Activated CD4-positive, alpha-beta T cell treated with anti-CD3 and anti-CD28 coated beads for 36 hours (primary cell): ENCODE measurements at regions not wholly inside any gene's neighbourhood (a gene's known extent, or its start where the extent isn't known, plus 50 kb on each side); places are given as distances from the start of the nearest gene placed in this dataset.
"Not testable (repeated sequence)": the region's sequence is repeated elsewhere in the genome, so short reads cannot be mapped to it uniquely, and the experiment has no call there.

ENCODE experiments used
- ATAC-seq: fragments of 200-7000 bp; cut with Tn5 transposase; one replicate; pipeline ENCODE4 v1.10.0; 2021; ENCODE audit warnings: mild to moderate bottlenecking, moderate library complexity
- CTCF ChIA-PET: fragments of 350-600 bp; sonication (Branson Sonifier 250); formaldehyde crosslinking; loops from one replicate; lab custom pipeline; 2021; ENCODE audit warnings: antibody characterized with exemption; lab: Charles Lee
- POLR2A ChIA-PET: fragments of 350-600 bp; sonication (Branson Sonifier 250); formaldehyde crosslinking; loops from one replicate; lab custom pipeline; 2021; ENCODE audit warnings: antibody characterized with exemption, inconsistent platforms; lab: Charles Lee
- DNase-seq: peaks from one replicate; pipeline ENCODE4 v3.0.0-alpha.2; 2020
- H3K27ac Mint-ChIP-seq: one replicate; pipeline ENCODE4 v1.8.0; 2021; ENCODE audit warnings: mixed read lengths
- H3K27me3 Mint-ChIP-seq: one replicate; pipeline ENCODE4 v1.8.0; 2021; ENCODE audit warnings: mixed read lengths
- H3K36me3 Mint-ChIP-seq: one replicate; pipeline ENCODE4 v1.8.0; 2021; ENCODE audit warnings: low read depth, mixed read lengths
- H3K4me1 Mint-ChIP-seq: one replicate; pipeline ENCODE4 v1.8.0; 2021; ENCODE audit warnings: mixed read lengths
- H3K4me3 Mint-ChIP-seq: one replicate; pipeline ENCODE4 v1.8.0; 2021; ENCODE audit warnings: mild to moderate bottlenecking, moderate library complexity, mixed read lengths
- H3K9me3 Mint-ChIP-seq: one replicate; pipeline ENCODE4 v1.8.0; 2021; ENCODE audit warnings: low read depth, mixed read lengths
- intact Hi-C, 2 experiments: fragments of 100-400 bp; cut with DNase I in 1 of 2; cut with micrococcal nuclease in 1 of 2; formaldehyde crosslinking; loops; one replicate each; pipeline versions ENCODE4 v1.14.2 to v1.15.1; 2022 to 2024; cut with DNase I, micrococcal nuclease

DNA sequence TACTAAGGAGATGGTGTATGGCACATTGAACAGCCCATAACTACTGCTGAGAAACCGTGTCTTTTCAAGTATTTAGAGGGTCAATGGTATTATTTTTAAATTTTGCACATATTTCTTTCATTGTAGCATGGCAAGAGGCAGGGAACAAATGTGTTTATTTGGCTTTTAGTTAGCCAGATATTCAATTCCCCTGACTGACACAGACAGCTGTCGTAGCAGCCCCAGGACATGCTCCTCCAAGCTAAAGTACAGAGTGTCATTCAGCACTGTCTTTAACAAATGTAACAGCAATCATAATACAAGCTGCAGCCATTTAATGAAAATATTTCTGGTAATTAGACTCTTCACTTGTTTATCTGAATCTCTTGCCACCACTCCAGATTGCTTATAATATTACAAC, 687.1 kb downstream of the KLHL13 start:
- ChIA-PET CTCF (no interaction called here), POLR2A (no interaction called here)
- intact Hi-C loops: no loop called here
- Mint-ChIP-seq H3K27me3 (no peaks in the 10 kb centered on the region), H3K4me1 (no peaks in the 10 kb centered on the region), H3K27ac (no peak overlapping the region), H3K36me3 (no peaks in the 10 kb centered on the region), H3K4me3 (no peak overlapping the region), H3K9me3 (no peaks in the 10 kb centered on the region)
- DNase-seq (no peak), ATAC-seq (no peak)

DNA sequence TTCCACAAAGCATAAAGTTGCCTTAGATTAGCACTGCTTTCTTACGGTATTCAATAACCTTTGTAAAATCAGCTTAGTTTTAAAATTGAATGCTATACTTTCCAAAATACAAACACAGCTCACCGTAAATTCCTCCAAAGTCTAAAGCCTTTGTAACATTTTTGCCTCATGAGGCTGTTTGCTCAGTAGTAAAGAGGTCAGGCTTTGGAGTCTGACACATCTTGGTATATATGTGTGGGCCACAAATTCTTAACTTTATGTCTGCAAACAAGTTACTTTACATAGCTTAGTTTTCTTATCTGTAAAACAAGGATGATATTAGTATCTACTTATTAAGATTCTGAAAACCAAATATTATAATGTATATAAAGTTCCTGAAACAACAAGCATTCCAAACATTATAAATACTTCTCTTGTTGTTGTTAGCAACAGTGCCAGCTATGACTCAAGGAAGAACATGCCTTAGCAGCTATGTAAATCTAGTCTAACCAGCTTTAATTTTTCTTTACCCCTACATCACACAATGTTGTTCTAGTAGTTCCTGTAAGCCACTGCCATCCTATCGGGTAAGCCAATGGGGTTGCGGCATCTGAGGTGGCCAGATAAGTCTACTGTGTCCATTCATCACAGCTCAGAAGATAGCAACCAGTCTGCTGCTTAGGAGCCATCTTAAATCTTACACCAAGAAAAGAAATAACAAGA, 709.0 kb downstream of the KLHL13 start:
- no peak overlapping the region for H3K27ac Mint-ChIP-seq
- POLR2A ChIA-PET: no interaction called here
- intact Hi-C loops: no loop called here
- no peaks in the 10 kb centered on the region for H3K4me1 Mint-ChIP-seq
- no peaks in the 10 kb centered on the region for H3K27me3 Mint-ChIP-seq
- no peaks in the 10 kb centered on the region for H3K36me3 Mint-ChIP-seq
- ATAC-seq: no peak
- no peaks in the 10 kb centered on the region for H3K9me3 Mint-ChIP-seq
- H3K4me3 Mint-ChIP-seq: no peak overlapping the region
- CTCF ChIA-PET: no interaction called here
- no peak for DNase-seq

DNA sequence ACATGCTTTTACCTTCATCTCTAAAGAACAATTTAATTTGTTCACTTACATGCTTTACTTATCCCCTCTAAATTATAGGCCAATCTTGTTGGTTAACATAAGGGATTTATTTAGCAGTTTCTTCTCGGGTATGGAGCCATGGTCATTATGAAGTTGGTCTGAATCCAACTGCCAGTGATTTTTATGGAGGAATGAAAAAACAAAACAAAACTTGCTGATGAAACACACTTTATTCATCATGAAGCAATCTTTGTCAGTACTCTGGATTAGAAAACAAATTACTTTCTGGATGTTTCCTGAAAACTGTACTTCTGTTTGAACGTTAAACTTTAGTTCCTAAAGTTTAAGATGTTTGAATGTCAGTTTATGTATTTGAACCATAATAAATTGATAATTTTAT, 715.8 kb downstream of the KLHL13 start:
- no peaks in the 10 kb centered on the region for H3K27me3 Mint-ChIP-seq
- H3K4me3 Mint-ChIP-seq: no peak overlapping the region
- no peaks in the 10 kb centered on the region for H3K36me3 Mint-ChIP-seq
- POLR2A ChIA-PET: no interaction called here
- no peaks in the 10 kb centered on the region for H3K4me1 Mint-ChIP-seq
- CTCF ChIA-PET: no interaction called here
- DNase-seq (no peak), ATAC-seq (no peak)
- intact Hi-C loops: no loop called here
- H3K27ac Mint-ChIP-seq: no peak overlapping the region
- H3K9me3 Mint-ChIP-seq: no peaks in the 10 kb centered on the region

DNA sequence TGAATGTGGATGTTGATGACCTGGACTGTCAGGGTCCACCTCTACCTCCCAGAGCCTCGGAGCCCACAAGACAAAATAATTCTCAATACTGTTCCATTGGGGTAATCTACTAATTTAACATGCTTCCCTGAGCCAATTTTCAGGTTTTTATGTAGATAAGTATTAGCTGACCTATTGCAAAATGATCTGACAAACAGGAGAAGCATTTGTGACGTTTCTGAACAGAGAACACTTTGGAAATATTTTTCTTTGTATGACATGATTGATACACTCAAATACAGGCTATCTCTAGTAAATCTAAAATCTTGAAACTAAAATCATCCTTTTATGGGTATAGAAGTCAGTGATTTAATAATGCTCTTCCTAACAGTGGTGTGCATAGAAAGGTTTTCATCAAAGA, 716.6 kb downstream of the KLHL13 start:
- DNase-seq (no peak), ATAC-seq (no peak)
- H3K36me3 Mint-ChIP-seq: no peaks in the 10 kb centered on the region
- no peaks in the 10 kb centered on the region for H3K27me3 Mint-ChIP-seq
- no peak overlapping the region for H3K27ac Mint-ChIP-seq
- CTCF ChIA-PET: no interaction called here
- POLR2A ChIA-PET: no interaction called here
- intact Hi-C loops: no loop called here
- H3K4me3 Mint-ChIP-seq: no peak overlapping the region
- no peaks in the 10 kb centered on the region for H3K4me1 Mint-ChIP-seq
- no peaks in the 10 kb centered on the region for H3K9me3 Mint-ChIP-seq

DNA sequence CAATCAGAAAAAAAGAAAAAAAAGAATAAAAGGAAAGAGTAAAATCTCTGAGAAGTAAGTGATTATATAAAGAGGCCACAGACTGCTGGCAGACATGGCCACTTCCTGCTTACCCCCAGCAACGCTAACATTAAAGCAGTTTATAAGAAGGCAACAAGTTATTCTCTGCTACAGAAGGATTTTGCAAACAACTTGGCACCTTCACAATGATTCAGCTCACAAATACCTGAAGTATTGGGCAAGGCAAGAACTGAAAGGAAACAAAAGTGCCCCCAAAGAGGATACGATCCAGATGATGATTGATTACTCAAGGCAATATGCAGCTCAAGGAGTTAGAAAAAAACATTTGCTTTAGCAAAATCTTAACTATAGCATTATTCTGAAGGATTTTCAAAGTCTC, 718.8 kb downstream of the KLHL13 start:
- POLR2A ChIA-PET: no interaction called here
- Mint-ChIP-seq H3K4me1 (no peaks in the 10 kb centered on the region), H3K4me3 (no peak overlapping the region), H3K27ac (no peak overlapping the region), H3K9me3 (no peaks in the 10 kb centered on the region), H3K27me3 (no peaks in the 10 kb centered on the region), H3K36me3 (no peaks in the 10 kb centered on the region)
- intact Hi-C loops: no loop called here
- DNase-seq (no peak), ATAC-seq (no peak)
- CTCF ChIA-PET: no interaction called here

DNA sequence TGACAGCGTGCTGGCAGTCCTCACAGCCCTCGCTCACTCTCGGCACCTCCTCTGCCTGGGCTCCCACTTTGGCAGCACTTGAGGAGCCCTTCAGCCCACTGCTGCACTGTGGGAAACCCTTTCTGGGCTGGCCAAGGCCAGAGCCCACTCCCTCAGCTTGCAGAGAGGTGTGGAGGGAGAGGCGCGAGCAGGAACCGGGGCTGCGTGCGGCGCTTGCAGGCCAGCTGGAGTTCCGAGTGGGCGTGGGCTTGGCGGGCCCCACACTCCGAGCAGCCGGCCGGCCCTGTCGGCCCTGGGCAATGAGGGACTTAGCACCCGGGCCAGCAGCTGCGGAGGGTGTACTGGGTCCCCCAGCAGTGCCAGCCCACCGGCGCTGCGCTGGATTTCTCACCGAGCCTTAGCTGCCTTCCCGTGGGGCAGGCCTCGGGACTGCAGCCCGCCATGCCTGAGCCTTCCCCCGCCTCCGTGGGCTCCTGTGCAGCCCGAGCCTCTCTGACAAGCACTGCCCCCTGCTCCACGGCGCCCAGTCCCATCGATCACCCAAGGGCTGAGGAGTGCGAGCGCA, 722.0 kb downstream of the KLHL13 start:
- intact Hi-C loops, DNase-seq, POLR2A ChIA-PET, H3K4me3 Mint-ChIP-seq, H3K4me1 Mint-ChIP-seq, ATAC-seq, CTCF ChIA-PET, H3K9me3 Mint-ChIP-seq, H3K27ac Mint-ChIP-seq, H3K27me3 Mint-ChIP-seq, H3K36me3 Mint-ChIP-seq: not testable (repeated sequence)

DNA sequence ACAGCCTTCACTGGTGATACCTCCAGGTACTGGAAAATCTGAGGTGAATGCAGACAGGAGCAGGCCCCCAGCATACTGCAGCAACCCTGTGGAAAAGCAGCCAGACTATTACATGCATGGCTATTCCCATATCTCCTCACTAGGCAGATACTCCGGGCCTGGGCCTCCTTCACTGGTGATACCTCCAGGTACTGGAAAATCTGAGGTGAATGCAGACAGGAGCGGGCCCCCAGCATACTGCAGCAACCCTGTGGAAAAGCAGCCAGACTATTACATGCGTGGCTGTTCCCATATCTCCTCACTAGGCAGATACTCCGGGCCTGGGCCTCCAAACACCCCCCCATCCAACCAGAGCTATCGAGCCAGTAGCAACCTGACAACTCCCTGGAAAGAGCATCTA, 724.2 kb downstream of the KLHL13 start:
- DNase-seq, intact Hi-C loops, H3K27me3 Mint-ChIP-seq, H3K4me3 Mint-ChIP-seq, POLR2A ChIA-PET, H3K27ac Mint-ChIP-seq, CTCF ChIA-PET, H3K9me3 Mint-ChIP-seq, H3K4me1 Mint-ChIP-seq, H3K36me3 Mint-ChIP-seq, ATAC-seq: not testable (repeated sequence)

DNA sequence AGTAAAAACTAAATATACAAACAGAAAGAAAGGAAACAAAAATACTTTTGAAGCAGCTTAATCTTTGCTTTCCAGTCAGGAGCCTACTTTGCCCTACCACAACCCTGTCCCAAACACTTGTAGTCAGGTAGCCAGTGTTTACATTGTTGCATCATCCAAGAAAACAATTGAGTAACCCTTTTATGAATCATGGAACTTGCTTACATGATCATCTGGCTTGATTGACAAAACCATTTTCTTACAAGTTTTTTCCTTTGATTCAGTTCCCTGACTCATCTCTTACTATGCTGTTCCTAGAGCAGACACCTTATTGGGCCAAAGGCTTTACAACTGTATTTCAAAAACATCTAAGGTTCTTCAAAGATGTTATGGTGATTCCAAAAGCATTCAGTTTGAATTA, 740.1 kb downstream of the KLHL13 start:
- H3K27me3 Mint-ChIP-seq: no peaks in the 10 kb centered on the region
- DNase-seq (no peak), ATAC-seq (no peak)
- no peaks in the 10 kb centered on the region for H3K4me1 Mint-ChIP-seq
- H3K4me3 Mint-ChIP-seq: no peak overlapping the region
- ChIA-PET POLR2A (no interaction called here), CTCF (no interaction called here)
- H3K9me3 Mint-ChIP-seq: peaks cover 3% of the 10 kb centered on the region
- intact Hi-C loops: no loop called here
- no peaks in the 10 kb centered on the region for H3K36me3 Mint-ChIP-seq
- no peak overlapping the region for H3K27ac Mint-ChIP-seq

DNA sequence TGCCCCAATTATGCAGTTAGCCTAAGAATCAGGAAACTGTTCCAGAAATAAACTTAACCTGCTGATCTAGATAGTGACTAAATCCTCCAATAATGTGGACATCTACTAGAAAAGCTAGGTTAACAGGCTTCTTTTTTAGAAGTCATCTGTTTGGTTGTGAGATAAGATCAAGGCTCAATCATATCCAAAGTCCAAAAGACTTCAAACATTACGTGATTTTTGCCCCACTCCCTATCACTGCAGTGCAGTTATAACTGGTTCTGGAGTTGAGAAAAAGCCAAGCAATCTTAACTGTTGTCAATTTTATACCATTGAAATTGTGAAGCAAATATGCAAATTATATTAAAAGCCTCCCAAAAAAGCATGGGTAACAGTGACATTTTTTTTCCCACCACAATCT, 781.4 kb downstream of the KLHL13 start:
- no peaks in the 10 kb centered on the region for H3K27me3 Mint-ChIP-seq
- ChIA-PET POLR2A (no interaction called here), CTCF (no interaction called here)
- no peak overlapping the region for H3K27ac Mint-ChIP-seq
- H3K4me1 Mint-ChIP-seq: no peaks in the 10 kb centered on the region
- no peaks in the 10 kb centered on the region for H3K9me3 Mint-ChIP-seq
- intact Hi-C loops: no loop called here
- no peak for ATAC-seq
- DNase-seq: no peak
- H3K36me3 Mint-ChIP-seq: no peaks in the 10 kb centered on the region
- no peak overlapping the region for H3K4me3 Mint-ChIP-seq

DNA sequence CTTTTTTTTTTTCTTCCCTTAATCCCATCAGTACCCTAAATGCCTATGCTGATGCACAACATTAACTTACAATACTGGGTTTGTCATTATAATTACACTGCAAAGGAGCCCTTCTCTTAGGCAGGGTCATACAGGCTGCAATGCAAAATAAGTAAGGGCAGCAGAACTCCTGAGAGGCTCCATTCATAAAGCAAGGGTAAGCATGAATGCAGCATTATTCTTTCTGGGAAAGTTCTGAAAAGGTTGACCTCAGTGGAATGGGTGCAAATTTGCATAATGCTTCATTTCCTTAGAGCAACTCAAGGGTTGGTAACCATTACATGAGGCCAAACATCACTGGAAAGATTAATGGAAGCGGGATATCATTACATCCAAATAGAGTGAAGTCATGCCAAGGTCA, 789.2 kb downstream of the KLHL13 start:
- intact Hi-C loops: no loop called here
- Mint-ChIP-seq H3K36me3 (no peaks in the 10 kb centered on the region), H3K9me3 (no peaks in the 10 kb centered on the region), H3K4me3 (no peak overlapping the region), H3K27ac (no peak overlapping the region), H3K27me3 (no peaks in the 10 kb centered on the region), H3K4me1 (no peaks in the 10 kb centered on the region)
- DNase-seq (no peak), ATAC-seq (no peak)
- ChIA-PET POLR2A (no interaction called here), CTCF (no interaction called here)

DNA sequence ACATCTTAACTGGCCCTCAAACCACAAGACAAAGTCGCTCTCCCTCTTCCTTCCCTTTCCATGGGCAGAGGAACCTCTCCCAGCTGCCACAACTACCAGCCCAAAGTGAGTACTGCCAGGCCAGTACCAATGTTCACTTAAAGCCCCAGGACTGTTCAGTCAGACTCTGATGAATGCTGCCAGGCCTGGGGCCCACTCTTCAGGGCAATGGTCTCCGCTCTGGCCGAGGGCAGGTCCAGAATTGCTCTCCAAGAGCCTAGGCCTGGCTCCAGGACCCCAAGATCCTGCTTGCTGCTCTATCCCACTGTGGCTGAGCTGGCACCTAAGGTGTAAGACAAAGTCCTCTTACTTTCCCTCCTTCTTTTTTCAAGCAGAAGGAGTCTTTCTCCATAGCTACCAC, 790.9 kb downstream of the KLHL13 start:
- H3K27me3 Mint-ChIP-seq: no peaks in the 10 kb centered on the region
- intact Hi-C loops: no loop called here
- H3K36me3 Mint-ChIP-seq: no peaks in the 10 kb centered on the region
- H3K9me3 Mint-ChIP-seq: no peaks in the 10 kb centered on the region
- H3K4me3 Mint-ChIP-seq: no peak overlapping the region
- POLR2A ChIA-PET: no interaction called here
- CTCF ChIA-PET: no interaction called here
- no peaks in the 10 kb centered on the region for H3K4me1 Mint-ChIP-seq
- DNase-seq (no peak), ATAC-seq (no peak)
- H3K27ac Mint-ChIP-seq: no peak overlapping the region

DNA sequence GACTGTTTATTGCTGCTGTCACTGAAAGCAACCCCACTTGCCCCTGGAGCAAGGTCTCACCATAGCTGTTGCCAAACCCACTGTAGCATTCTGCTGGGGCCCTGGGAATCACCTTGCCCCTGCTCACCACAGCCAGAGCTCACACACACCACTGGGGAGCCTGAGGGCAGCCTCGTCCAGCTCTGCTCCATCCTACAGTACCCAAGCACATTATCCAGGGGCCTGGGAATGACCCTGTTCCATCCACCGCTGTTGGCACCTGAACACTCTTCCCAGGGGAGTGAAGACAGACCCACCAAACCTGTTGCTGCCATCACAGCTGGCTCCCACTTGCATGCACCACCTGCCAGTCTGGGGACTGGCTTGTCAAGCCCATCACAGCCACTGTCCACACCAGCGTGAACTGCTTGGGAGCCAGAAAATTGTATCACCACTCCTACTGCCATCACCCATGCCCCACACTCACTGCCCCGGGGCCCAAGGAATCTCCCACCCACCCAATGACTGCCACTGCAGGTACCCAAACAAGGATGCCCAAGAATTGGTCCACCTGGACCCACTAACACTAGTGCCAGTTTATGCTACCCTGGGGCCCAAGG, 811.3 kb downstream of the KLHL13 start:
- no peaks in the 10 kb centered on the region for H3K36me3 Mint-ChIP-seq
- H3K27me3 Mint-ChIP-seq: no peaks in the 10 kb centered on the region
- no peaks in the 10 kb centered on the region for H3K9me3 Mint-ChIP-seq
- intact Hi-C loops: no loop called here
- no peak overlapping the region for H3K4me3 Mint-ChIP-seq
- no peak for DNase-seq
- ChIA-PET POLR2A (no interaction called here), CTCF (no interaction called here)
- no peak for ATAC-seq
- no peaks in the 10 kb centered on the region for H3K4me1 Mint-ChIP-seq
- no peak overlapping the region for H3K27ac Mint-ChIP-seq
